Activated T-helper 17 cell treated with anti-CD3 and anti-CD28 coated beads, Interleukin-2, amount 50 U/mL, for 72 hours (primary cell): ENCODE measurements at regions not wholly inside any gene's neighbourhood (a gene's known extent, or its start where the extent isn't known, plus 50 kb on each side); places are given as distances from the start of the nearest gene placed in this dataset.
"Not testable (repeated sequence)": the region's sequence is repeated elsewhere in the genome, so short reads cannot be mapped to it uniquely, and the experiment has no call there.

ENCODE experiments used
- ATAC-seq: fragments of 150-1000 bp; cut with Tn5 transposase; replicated peaks from 2 replicates; pipeline ENCODE4 v1.10.0; 2021; ENCODE audit warnings: mild to moderate bottlenecking, moderate library complexity
- H3K27ac Mint-ChIP-seq: one replicate; pipeline ENCODE4 v1.8.0; 2022; ENCODE audit warnings: mixed read lengths
- H3K27me3 Mint-ChIP-seq: one replicate; pipeline ENCODE4 v1.8.0; 2022; ENCODE audit warnings: mixed read lengths
- H3K36me3 Mint-ChIP-seq: one replicate; pipeline ENCODE4 v1.8.0; 2022; ENCODE audit warnings: low read depth, mild to moderate bottlenecking, mixed read lengths
- H3K4me1 Mint-ChIP-seq: one replicate; pipeline ENCODE4 v1.8.0; 2022; ENCODE audit warnings: mixed read lengths
- H3K4me3 Mint-ChIP-seq: one replicate; pipeline ENCODE4 v1.8.0; 2022; ENCODE audit warnings: mild to moderate bottlenecking, mixed read lengths
- H3K9me3 Mint-ChIP-seq: one replicate; pipeline ENCODE4 v1.8.0; 2022; ENCODE audit warnings: mixed read lengths

DNA sequence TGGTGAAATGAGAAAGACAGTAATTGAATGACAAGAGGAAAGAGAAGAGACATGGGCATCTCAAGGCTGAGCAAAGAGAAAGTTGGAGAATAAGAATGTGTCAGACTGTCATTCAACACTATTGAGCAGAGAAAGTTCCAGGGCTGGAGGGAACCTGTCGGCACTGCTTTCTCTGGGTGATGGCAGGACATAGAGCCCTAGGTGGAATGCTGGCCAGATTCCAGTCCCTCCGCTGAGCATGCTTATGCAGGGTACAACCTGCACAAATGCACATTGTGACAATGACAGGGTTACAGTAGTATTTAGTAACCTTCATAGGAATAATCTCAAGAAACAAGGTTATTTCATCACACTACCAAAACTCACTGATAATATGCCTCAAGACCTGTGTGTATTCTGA is 582.8 kb downstream of the ADCYAP1 start:
- H3K4me3 Mint-ChIP-seq: no peak overlapping the region
- H3K27me3 Mint-ChIP-seq: no peaks in the 10 kb centered on the region
- H3K36me3 Mint-ChIP-seq: no peaks in the 10 kb centered on the region
- H3K27ac Mint-ChIP-seq: no peak overlapping the region
- no peak for ATAC-seq
- H3K9me3 Mint-ChIP-seq: peaks cover 12% of the 10 kb centered on the region
- H3K4me1 Mint-ChIP-seq: no peaks in the 10 kb centered on the region

DNA sequence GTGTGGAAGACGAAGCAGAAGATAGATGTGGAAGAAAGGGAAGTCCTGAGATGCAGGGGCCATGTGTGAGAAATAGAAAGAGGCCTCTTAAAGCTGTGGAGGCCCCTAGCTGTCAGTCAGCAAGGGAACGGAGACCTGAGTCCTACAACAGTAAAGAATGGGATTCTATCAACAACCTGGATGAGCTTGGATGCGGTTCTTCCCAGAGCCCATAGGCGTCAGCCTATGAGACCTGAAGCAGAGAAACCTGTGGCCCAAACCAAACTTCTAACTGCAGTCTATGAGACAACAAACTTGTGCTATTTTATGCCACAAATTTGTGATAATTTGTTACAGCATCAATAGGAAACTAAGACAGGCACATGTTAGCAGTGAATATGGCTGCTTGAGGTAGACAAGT is 583.7 kb downstream of the ADCYAP1 start:
- no peak for ATAC-seq
- H3K36me3 Mint-ChIP-seq: no peaks in the 10 kb centered on the region
- no peak overlapping the region for H3K27ac Mint-ChIP-seq

DNA sequence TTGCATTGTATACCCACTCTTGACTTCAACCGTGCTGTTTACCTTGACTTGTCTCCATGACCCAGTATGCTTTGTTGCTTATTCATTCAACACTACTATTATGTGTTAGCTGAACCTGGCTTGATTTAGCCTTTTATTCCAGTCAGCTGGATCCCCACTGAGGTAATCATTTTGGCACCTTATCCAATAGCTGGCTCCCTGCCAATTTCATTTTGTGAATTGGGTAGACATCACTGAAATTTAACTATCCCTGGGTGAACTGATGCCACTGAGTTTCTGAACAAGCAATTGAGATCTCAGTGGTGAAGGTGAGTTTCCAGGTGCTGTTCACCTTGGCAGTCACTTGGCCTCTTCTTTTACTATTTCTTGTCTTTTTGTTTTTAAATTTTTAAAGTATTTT is 584.3 kb downstream of the ADCYAP1 start:
- Mint-ChIP-seq H3K9me3 (peaks cover 8% of the 10 kb centered on the region), H3K4me1 (no peaks in the 10 kb centered on the region), H3K36me3 (no peaks in the 10 kb centered on the region), H3K27me3 (no peaks in the 10 kb centered on the region), H3K27ac (no peak overlapping the region), H3K4me3 (no peak overlapping the region)
- ATAC-seq: no peak

More for the DNA sequence above, 583.7 kb downstream of the ADCYAP1 start:
- no peaks in the 10 kb centered on the region for H3K4me1 Mint-ChIP-seq
- peaks cover 8% of the 10 kb centered on the region for H3K9me3 Mint-ChIP-seq
- no peak overlapping the region for H3K4me3 Mint-ChIP-seq
- H3K27me3 Mint-ChIP-seq: no peaks in the 10 kb centered on the region

DNA sequence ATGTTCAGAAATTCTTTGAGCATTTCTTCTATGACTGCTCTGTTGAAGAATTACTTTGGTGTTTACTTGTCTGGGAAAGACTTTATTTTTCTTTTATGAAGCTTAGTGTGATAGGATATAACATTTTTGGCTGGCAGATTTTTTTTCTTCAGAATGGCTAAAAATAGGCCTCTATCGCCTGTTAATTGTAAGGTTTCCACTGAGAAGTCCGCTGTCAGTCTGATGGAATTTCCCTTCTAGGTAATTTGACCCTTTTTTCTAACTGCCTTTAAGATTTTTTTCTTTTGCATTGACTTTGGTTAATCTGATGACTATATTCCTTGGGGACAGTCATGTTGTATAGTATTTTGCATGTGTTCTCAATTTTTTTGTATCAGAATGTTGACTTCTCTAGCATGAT is 590.7 kb downstream of the ADCYAP1 start:
- no peak overlapping the region for H3K4me3 Mint-ChIP-seq
- no peak for ATAC-seq
- H3K9me3 Mint-ChIP-seq: peaks cover 13% of the 10 kb centered on the region
- H3K36me3 Mint-ChIP-seq: no peaks in the 10 kb centered on the region
- no peak overlapping the region for H3K27ac Mint-ChIP-seq
- no peaks in the 10 kb centered on the region for H3K4me1 Mint-ChIP-seq
- H3K27me3 Mint-ChIP-seq: no peaks in the 10 kb centered on the region

DNA sequence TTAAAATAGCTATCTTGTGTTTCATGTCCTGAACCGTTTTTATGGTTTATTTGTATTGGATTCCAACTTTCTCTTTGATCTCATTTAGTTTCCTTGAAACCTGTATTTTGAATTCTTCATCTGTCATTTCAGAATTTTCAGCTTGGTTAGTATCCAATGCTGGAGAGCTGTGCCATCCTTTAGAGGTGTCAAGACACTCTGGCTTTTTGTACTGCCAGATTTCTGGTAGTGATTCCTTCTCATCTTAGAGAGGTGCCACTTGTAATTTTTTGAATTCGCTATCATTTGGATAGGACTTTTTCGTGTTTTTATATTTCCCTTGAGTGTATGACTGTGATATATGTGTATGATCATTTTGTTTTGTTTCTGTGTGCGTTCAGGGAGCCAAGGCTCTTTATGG is 591.4 kb downstream of the ADCYAP1 start:
- ATAC-seq: no peak
- H3K9me3 Mint-ChIP-seq: peaks cover 13% of the 10 kb centered on the region
- no peak overlapping the region for H3K4me3 Mint-ChIP-seq
- no peak overlapping the region for H3K27ac Mint-ChIP-seq
- no peaks in the 10 kb centered on the region for H3K36me3 Mint-ChIP-seq
- H3K4me1 Mint-ChIP-seq: no peaks in the 10 kb centered on the region
- no peaks in the 10 kb centered on the region for H3K27me3 Mint-ChIP-seq

DNA sequence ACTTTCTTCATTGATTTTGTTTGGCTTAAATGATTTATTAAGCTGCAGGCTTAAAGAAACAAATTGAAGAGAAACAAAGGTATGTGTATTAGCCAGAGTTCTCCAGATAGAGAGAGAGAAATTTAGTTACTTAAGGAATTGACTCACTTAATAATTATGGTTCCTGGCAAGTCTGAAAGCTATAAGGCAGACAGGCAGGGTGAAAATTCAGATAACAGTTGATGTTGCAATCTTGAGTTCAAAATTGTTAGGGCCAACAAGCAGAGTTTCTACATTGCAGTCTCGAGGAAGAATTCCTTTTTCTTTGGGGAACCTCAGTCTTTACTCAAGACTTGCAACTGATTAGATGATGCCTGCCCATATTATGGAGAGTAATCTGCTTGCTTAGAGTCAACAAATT is 593.5 kb downstream of the ADCYAP1 start:
- Mint-ChIP-seq H3K27me3 (no peaks in the 10 kb centered on the region), H3K27ac (no peak overlapping the region), H3K9me3 (peaks cover 13% of the 10 kb centered on the region), H3K4me3 (no peak overlapping the region), H3K36me3 (no peaks in the 10 kb centered on the region), H3K4me1 (no peaks in the 10 kb centered on the region)
- no peak for ATAC-seq

DNA sequence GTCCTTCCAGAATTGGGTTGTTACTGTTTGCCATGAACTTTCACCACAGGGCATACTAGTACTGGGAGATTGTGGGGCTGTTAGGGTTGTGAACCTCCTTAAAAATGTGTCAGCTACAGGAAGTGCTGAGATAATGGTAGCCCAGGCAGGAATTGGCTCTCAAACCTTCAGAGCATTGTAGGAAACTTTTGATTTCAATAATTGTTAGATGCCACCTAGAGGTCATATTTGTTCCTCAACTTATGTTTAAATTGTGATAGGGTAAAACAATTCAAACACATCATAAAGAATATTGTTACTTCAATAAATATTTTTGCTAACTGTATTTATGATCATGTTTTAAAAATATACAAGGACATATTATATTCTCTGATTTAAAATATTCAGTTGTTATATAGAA is 594.6 kb downstream of the ADCYAP1 start:
- H3K4me3 Mint-ChIP-seq: no peak overlapping the region
- peaks cover 13% of the 10 kb centered on the region for H3K9me3 Mint-ChIP-seq
- no peak for ATAC-seq
- no peak overlapping the region for H3K27ac Mint-ChIP-seq
- H3K36me3 Mint-ChIP-seq: no peaks in the 10 kb centered on the region
- no peaks in the 10 kb centered on the region for H3K4me1 Mint-ChIP-seq
- H3K27me3 Mint-ChIP-seq: no peaks in the 10 kb centered on the region

DNA sequence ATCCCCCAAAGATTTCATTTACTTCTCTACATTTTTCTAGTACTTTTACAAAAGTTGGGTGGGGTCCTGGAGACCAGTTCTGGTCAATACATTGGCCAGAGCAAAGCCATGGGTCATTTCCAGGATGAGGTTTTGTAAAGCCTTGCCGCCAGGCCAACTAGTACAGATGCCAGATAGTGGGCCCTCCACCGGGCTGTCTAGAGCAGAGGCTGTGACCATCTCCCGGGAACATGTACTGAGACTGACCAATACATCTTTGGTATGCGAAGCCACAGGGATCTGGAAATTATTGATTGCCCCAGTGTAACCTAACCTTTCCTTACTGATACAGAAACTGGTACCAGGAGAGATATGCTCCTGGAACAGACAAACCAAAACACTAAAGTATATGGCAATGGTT is 599.2 kb downstream of the ADCYAP1 start:
- no peak for ATAC-seq
- Mint-ChIP-seq H3K4me3 (no peak overlapping the region), H3K9me3 (peaks cover 4% of the 10 kb centered on the region), H3K27me3 (no peaks in the 10 kb centered on the region), H3K4me1 (no peaks in the 10 kb centered on the region), H3K36me3 (no peaks in the 10 kb centered on the region), H3K27ac (no peak overlapping the region)

DNA sequence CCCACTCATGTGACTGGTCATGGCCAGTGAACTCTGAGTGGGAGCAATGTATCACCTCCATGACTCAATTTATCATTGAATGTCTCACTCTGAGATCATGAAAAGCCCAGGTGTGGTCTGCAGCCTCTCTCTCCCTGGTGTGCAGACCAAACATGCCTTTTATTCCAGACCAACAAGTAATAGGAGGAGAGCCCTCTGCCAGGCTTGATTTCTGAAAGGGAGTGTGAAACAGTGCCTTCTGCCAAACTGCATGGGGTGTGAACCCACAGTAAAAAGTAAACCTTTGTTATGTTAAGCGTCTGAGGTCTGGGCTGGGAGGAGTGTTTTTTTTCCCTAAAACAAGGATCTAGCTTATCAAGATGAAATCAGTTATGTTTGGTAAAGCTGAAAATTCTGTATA is 601.2 kb downstream of the ADCYAP1 start:
- ATAC-seq: no peak
- Mint-ChIP-seq H3K36me3 (no peaks in the 10 kb centered on the region), H3K4me3 (no peak overlapping the region), H3K27me3 (no peaks in the 10 kb centered on the region), H3K9me3 (peaks cover 4% of the 10 kb centered on the region), H3K4me1 (no peaks in the 10 kb centered on the region), H3K27ac (no peak overlapping the region)

DNA sequence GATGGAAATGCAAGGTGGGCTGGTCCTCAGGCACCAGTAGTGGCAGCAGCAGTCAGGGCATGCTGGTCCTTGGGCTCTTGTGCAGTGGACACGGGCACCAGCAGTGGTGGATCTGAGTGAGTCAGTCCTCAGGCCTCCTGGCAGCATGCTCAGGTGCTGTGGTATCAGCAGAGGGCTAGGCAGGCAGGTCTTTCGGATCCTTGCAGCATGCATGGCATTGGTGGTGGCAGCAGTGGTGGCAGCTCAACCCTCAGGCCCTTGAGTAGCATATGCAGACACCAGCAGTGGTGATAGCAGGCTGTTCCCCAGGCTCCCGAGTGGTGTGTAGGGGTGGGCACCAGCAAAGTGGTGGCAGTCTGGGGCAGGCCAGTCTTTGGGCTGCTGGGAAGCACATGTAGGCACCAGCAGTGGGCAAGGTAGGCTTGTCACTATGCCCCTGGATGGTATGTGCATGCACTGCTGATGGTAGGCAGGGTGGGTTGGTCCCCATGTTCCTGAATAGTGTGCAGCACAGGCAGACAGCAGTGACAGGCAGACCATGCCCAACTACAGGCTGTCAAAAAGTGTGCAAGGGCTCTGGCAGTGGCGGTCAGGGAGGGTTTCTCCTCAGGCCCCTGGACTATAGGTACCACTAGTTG is 606.0 kb downstream of the ADCYAP1 start:
- Mint-ChIP-seq H3K27ac (no peak overlapping the region), H3K9me3 (peaks cover 9% of the 10 kb centered on the region), H3K4me3 (no peak overlapping the region), H3K27me3 (no peaks in the 10 kb centered on the region), H3K4me1 (no peaks in the 10 kb centered on the region), H3K36me3 (no peaks in the 10 kb centered on the region)
- ATAC-seq: no peak

DNA sequence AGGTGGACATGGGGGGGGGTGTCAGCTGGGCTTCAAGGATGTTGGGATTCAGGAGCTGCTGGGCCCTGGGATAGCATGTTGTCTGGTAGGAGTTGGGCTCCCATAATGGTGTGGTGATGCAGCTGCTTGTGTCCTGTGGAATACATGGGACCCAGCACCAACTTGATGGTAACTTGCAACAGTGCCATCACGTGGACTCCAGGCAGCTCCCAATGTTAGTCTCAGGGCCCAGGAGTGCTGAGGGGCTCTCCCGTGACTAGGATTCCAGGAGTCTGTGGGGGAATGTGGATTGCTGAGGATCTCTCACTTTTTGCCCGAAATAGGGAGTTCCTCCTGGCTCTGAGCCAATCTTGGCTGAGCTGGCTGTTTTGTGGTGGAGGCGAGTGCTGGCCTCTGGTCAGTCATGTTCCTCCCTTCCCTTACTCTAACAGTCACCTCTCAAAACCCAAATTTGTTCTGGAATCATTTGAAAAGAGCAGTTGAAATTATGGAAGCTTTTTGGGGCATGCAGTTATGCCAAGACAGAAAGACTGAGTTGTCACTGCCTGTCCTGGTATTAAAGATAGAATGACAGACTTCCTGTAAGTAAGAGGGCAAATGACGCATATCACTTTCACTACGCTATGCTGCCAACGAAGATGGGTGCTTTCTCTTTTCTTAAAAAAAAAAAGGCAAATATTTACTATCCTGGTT is 607.1 kb downstream of the ADCYAP1 start:
- H3K9me3 Mint-ChIP-seq: peaks cover 9% of the 10 kb centered on the region
- no peak overlapping the region for H3K27ac Mint-ChIP-seq
- no peaks in the 10 kb centered on the region for H3K27me3 Mint-ChIP-seq
- H3K4me1 Mint-ChIP-seq: no peaks in the 10 kb centered on the region
- no peak for ATAC-seq
- no peak overlapping the region for H3K4me3 Mint-ChIP-seq
- no peaks in the 10 kb centered on the region for H3K36me3 Mint-ChIP-seq

DNA sequence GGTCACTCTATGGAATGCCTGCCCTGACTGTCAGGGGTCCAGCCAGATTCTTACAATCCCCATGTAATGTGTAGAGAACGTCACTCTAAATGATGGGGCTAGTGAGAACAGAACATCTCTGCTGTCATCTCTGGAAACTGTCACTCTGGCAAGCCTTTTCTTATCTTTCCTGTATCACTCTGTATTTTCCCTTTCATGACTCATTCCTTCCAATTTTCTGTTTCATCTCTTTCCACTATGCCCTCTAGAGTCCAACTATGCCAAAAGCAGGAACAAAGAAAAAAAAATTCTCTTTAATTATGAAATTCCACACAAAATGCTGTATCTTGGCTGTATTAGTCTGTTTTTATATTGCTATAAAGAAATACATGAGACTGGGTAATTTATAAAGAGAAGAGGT is 608.8 kb downstream of the ADCYAP1 start:
- no peak for ATAC-seq
- Mint-ChIP-seq H3K27me3 (no peaks in the 10 kb centered on the region), H3K27ac (no peak overlapping the region), H3K9me3 (peaks cover 8% of the 10 kb centered on the region), H3K4me3 (no peak overlapping the region), H3K36me3 (no peaks in the 10 kb centered on the region), H3K4me1 (no peaks in the 10 kb centered on the region)

DNA sequence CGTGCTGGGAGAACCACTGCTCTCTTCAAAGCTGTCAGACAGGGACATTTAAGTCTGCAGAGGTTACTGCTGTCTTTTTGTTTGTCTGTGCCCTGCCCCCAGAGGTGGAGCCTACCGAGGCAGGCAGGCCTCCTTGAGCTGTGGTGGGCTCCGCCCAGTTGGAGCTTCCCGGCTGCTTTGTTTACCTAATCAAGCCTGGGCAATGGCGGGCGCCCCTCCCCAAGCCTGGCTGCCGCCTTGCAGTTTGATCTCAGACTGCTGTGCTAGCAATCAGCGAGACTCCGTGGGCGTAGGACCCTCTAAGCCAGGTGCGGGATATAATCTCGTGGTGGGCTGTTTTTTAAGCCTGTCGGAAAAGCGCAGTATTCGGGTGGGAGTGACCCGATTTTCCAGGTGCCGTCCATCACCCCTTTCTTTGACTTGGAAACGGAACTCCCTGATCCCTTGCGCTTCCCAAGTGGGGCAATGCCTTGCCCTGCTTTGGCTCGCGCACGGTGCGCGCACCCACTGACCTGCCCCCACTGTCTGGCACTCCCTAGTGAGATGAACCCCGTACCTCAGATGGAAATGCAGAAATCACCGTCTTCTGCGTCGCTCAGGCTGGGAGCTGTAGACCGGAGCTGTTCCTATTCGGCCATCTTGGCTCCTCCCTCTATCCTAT is 617.0 kb downstream of the ADCYAP1 start:
- not testable (repeated sequence) for ATAC-seq, H3K4me3 Mint-ChIP-seq, H3K9me3 Mint-ChIP-seq, H3K36me3 Mint-ChIP-seq, H3K27me3 Mint-ChIP-seq, H3K27ac Mint-ChIP-seq, H3K4me1 Mint-ChIP-seq

DNA sequence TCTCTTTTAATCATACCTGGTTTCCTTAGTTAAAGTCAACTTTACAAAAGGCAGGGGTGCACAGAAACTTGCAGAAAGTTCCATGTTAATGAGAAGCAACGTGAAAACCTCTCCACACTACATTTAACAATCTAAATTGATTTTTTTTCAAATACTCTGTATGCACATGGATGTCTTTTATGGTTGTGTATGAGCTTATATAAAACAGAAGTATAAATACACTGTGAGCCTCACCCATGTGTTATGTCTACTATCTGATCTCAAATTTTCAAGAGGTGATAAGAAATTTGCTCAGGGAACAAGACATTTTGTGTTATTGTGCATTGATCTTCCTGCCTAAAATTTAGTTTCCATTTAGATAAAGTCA is 617.6 kb downstream of the ADCYAP1 start:
- Mint-ChIP-seq H3K36me3 (no peaks in the 10 kb centered on the region), H3K4me1 (no peaks in the 10 kb centered on the region), H3K9me3 (no peaks in the 10 kb centered on the region), H3K27ac (no peak overlapping the region), H3K4me3 (no peak overlapping the region), H3K27me3 (no peaks in the 10 kb centered on the region)
- ATAC-seq: no peak

DNA sequence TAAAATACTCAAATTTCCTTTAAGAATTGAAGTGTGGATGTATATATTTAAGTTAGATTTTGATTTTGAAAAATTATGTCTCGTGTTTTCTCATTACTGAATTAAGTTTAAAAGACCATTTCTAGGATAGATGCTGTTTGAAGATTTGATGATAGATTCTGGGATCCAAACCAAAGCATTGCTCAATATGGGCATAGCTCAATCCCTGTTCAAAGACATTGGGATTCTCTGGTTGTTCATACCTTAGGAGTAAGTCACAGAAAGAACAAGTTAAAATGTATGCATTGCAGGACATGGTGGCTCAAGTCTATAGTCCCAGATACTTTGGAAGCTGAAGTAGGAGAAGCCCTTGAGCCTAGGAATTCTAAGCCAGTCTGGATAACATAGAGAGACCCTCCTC is 622.3 kb downstream of the ADCYAP1 start:
- no peaks in the 10 kb centered on the region for H3K36me3 Mint-ChIP-seq
- H3K27me3 Mint-ChIP-seq: no peaks in the 10 kb centered on the region
- no peak for ATAC-seq
- no peaks in the 10 kb centered on the region for H3K4me1 Mint-ChIP-seq
- no peak overlapping the region for H3K27ac Mint-ChIP-seq
- H3K4me3 Mint-ChIP-seq: no peak overlapping the region
- H3K9me3 Mint-ChIP-seq: peaks cover 4% of the 10 kb centered on the region
